Ovary (tissue), 3 donors: ENCODE measurements at regions not wholly inside any gene's neighbourhood (a gene's known extent, or its start where the extent isn't known, plus 50 kb on each side); places are given as distances from the start of the nearest gene placed in this dataset.

Experiments
- POLR2A ChIP-seq: fragments of 450-650 bp; IDR thresholded peaks from one replicate; pipeline ENCODE4 v1.6.1; 2017; ENCODE audit warnings: antibody characterized with exemption, mild to moderate bottlenecking, moderate library complexity
- TF ChIP-seq, protein P1 (sequence below), 3 donors: fragments of 450-650 bp in 2 of 3; fragments of 200-600 bp in 1 of 3; IDR thresholded peaks; one replicate each; pipeline versions ENCODE4 v1.5.1 to v1.8.0; 2016 to 2022; ENCODE audit warnings: antibody characterized with exemption in 3 of 3, mild to moderate bottlenecking in 1 of 3
- donor health status: DM: no; HTN: no; CAD: no.

DNA sequence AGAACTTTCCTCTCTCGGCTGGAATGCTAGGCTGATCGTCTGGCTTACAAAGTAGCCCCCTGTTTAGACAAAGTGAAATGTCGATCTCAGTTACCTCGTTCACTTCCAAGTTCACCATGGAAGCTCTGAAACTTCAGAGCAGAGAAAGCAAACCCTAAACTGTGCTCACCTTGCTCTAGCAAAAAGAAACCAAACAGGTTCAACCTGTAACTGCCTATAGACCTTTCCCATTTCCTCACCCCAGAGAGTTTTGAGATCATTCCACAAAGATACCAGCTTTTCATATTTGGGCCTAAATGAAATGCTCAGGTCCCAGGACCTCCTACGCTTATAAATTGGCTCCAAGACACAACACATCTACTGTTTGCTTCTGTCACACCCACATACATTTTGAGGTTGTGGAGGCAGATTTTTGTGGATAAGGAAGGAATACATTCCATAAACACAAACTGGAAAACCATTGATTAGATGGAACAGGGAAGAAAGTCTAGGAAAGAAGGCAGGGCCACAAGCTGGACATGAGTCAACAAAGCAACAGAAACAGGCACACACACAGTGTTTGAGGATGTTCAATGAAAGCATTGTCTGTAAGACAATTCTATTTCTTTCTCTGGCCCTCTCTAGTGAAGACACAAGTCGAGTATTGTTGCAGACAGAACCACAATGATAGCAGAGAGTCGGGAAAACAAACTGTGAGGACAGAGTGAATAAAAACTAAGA, 52.8 kb upstream of the TGIF1 start:
- TF ChIP-seq, protein P1, sequence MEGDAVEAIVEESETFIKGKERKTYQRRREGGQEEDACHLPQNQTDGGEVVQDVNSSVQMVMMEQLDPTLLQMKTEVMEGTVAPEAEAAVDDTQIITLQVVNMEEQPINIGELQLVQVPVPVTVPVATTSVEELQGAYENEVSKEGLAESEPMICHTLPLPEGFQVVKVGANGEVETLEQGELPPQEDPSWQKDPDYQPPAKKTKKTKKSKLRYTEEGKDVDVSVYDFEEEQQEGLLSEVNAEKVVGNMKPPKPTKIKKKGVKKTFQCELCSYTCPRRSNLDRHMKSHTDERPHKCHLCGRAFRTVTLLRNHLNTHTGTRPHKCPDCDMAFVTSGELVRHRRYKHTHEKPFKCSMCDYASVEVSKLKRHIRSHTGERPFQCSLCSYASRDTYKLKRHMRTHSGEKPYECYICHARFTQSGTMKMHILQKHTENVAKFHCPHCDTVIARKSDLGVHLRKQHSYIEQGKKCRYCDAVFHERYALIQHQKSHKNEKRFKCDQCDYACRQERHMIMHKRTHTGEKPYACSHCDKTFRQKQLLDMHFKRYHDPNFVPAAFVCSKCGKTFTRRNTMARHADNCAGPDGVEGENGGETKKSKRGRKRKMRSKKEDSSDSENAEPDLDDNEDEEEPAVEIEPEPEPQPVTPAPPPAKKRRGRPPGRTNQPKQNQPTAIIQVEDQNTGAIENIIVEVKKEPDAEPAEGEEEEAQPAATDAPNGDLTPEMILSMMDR (IDR thresholded peaks at IDR 0.05): no peak
- TF ChIP-seq POLR2A: no peak
